Activated CD8-positive, alpha-beta T cell treated with anti-CD3 and anti-CD28 coated beads for 36 hours (primary cell): ENCODE measurements at regions not wholly inside any gene's neighbourhood (a gene's known extent, or its start where the extent isn't known, plus 50 kb on each side); places are given as distances from the start of the nearest gene placed in this dataset.

Experiments
- ATAC-seq: fragments of 200-7000 bp; cut with Tn5 transposase; one replicate; pipeline ENCODE4 v1.10.0; 2021; ENCODE audit warnings: mild to moderate bottlenecking, moderate library complexity
- CTCF ChIA-PET: fragments of 350-600 bp; sonication (Branson Sonifier 250); formaldehyde crosslinking; loops from one replicate; lab custom pipeline; 2021; ENCODE audit warnings: antibody characterized with exemption; lab: Charles Lee
- POLR2A ChIA-PET: fragments of 350-600 bp; sonication (Branson Sonifier 250); formaldehyde crosslinking; loops from one replicate; lab custom pipeline; 2021; ENCODE audit warnings: antibody characterized with exemption; lab: Charles Lee
- DNase-seq: peaks from one replicate; pipeline ENCODE4 v3.0.0-alpha.2; 2020
- H3K27ac Mint-ChIP-seq: one replicate; pipeline ENCODE4 v1.8.0; 2021; ENCODE audit warnings: mild to moderate bottlenecking, mixed read lengths
- H3K27me3 Mint-ChIP-seq: one replicate; pipeline ENCODE4 v1.8.0; 2021; ENCODE audit warnings: mixed read lengths
- H3K36me3 Mint-ChIP-seq: one replicate; pipeline ENCODE4 v1.8.0; 2021; ENCODE audit warnings: low read depth, mixed read lengths
- H3K4me1 Mint-ChIP-seq: one replicate; pipeline ENCODE4 v1.8.0; 2021; ENCODE audit warnings: low read depth, mixed read lengths
- H3K4me3 Mint-ChIP-seq: one replicate; pipeline ENCODE4 v1.8.0; 2021; ENCODE audit warnings: mild to moderate bottlenecking, moderate library complexity, mixed read lengths
- H3K9me3 Mint-ChIP-seq: one replicate; pipeline ENCODE4 v1.8.0; 2021; ENCODE audit warnings: mixed read lengths
- CTCF ChIP-seq: fragments of 200-600 bp; IDR thresholded peaks from one replicate; pipeline ENCODE4 v1.8.0; 2022; ENCODE audit warnings: antibody characterized with exemption, mild to moderate bottlenecking
- intact Hi-C: fragments of 100-400 bp; cut with micrococcal nuclease; formaldehyde crosslinking; loops from one replicate; pipeline ENCODE4 v1.10.0; 2022

GRCh38 chrX:20913760-20914159, 460.5 kb upstream of the CNKSR2 start:
- no peak overlapping the region for H3K27ac Mint-ChIP-seq
- no peak for TF ChIP-seq CTCF
- ATAC-seq = no peak
- POLR2A ChIA-PET = no interaction called here
- CTCF ChIA-PET = no interaction called here
- peak; percentile 6 for DNase-seq
- no peaks in the 10 kb centered on the region for H3K36me3 Mint-ChIP-seq
- no peaks in the 10 kb centered on the region for H3K4me1 Mint-ChIP-seq
- no peaks in the 10 kb centered on the region for H3K27me3 Mint-ChIP-seq
- H3K9me3 Mint-ChIP-seq = no peaks in the 10 kb centered on the region
- no peak overlapping the region for H3K4me3 Mint-ChIP-seq
- intact Hi-C loops = no loop called here

- H3K9me3 Mint-ChIP-seq = no peaks in the 10 kb centered on the region
- ChIA-PET POLR2A (no interaction called here), CTCF (interaction anchor here (0.6 kb wide), 1 partner anchor 343 kb away, joined by 4 read pairs; no protein-coding TSS in a partner anchor)
- peaks cover 1% of the 10 kb centered on the region for H3K27me3 Mint-ChIP-seq
- no peak for TF ChIP-seq CTCF
- H3K4me1 Mint-ChIP-seq = no peaks in the 10 kb centered on the region
- intact Hi-C loops = no loop called here
- H3K36me3 Mint-ChIP-seq = no peaks in the 10 kb centered on the region
- DNase-seq (no peak), ATAC-seq (no peak)
- H3K4me3 Mint-ChIP-seq = no peak overlapping the region
- H3K27ac Mint-ChIP-seq = no peak overlapping the region
These were observed 467.6 kb upstream of the CNKSR2 start for GRCh38 chrX:20906571-20906970.

GRCh38 chrX:20884565-20884964, 489.7 kb upstream of the CNKSR2 start:
- no peak for ATAC-seq
- TF ChIP-seq CTCF = no peak
- Mint-ChIP-seq H3K27me3 (no peaks in the 10 kb centered on the region), H3K4me3 (no peak overlapping the region), H3K36me3 (no peaks in the 10 kb centered on the region), H3K9me3 (no peaks in the 10 kb centered on the region), H3K4me1 (no peaks in the 10 kb centered on the region), H3K27ac (no peak overlapping the region)
- intact Hi-C loops = no loop called here
- ChIA-PET CTCF (no interaction called here), POLR2A (no interaction called here)
- no peak for DNase-seq

GRCh38 chrX:20863649-20864048, 510.6 kb upstream of the CNKSR2 start:
- intact Hi-C loops = no loop called here
- Mint-ChIP-seq H3K27ac (no peak overlapping the region), H3K9me3 (peaks cover 10% of the 10 kb centered on the region), H3K27me3 (no peaks in the 10 kb centered on the region), H3K4me3 (no peak overlapping the region), H3K4me1 (no peaks in the 10 kb centered on the region), H3K36me3 (no peaks in the 10 kb centered on the region)
- no peak for DNase-seq
- CTCF ChIA-PET = no interaction called here
- ATAC-seq = no peak
- POLR2A ChIA-PET = no interaction called here
- no peak for TF ChIP-seq CTCF

GRCh38 chrX:20861113-20861512, 513.1 kb upstream of the CNKSR2 start:
- TF ChIP-seq CTCF = no peak
- no peak overlapping the region for H3K27ac Mint-ChIP-seq
- peaks cover 10% of the 10 kb centered on the region for H3K9me3 Mint-ChIP-seq
- POLR2A ChIA-PET = no interaction called here
- CTCF ChIA-PET = no interaction called here
- no peaks in the 10 kb centered on the region for H3K27me3 Mint-ChIP-seq
- ATAC-seq (no peak), DNase-seq (no peak)
- no peaks in the 10 kb centered on the region for H3K36me3 Mint-ChIP-seq
- no peak overlapping the region for H3K4me3 Mint-ChIP-seq
- no peaks in the 10 kb centered on the region for H3K4me1 Mint-ChIP-seq
- intact Hi-C loops = no loop called here
